ENCODE measurements at regions not wholly inside any gene's neighbourhood (a gene's known extent, or its start where the extent isn't known, plus 50 kb on each side); places are given as distances from the start of the nearest gene placed in this dataset.

DNA sequence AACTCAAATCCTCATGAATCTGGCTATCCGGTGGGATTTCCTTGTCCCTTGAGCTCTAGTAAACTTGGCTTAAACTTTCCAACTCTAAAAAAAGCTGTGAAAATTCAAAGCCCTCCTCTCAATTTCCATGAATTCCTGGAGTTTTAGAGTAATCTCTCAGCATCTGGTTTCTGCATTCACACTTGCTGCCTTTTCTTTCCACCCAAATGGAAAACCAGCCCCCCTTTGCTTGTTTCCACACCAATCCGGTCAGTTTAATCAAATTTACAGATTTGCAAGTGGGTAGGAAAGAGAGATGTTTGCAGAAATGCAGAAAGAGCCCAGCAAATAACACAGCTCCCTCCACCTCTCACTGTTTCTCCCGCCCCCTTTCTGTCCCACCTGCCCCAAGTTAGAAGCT is 91.1 kb downstream of the ENC1 start:
- BruUV-seq (replicated peaks) = no TSS peak
- no peaks in the 10 kb centered on the region for H3K9me3 ChIP-seq (replicated peaks; ENCODE audit: control insufficient read depth, insufficient read depth, low read length)
- H4K20me1 ChIP-seq (replicated peaks; ENCODE audit: control insufficient read depth, extremely low read depth, insufficient read depth, low read length) = no peaks in the 10 kb centered on the region
- no peak for FAIRE-seq
- no peak overlapping the region for H3K4me3 ChIP-seq (replicated peaks in 1 of 3; ENCODE audit: insufficient read depth in 1 of 3, low read depth in 1 of 3, low read length in 3 of 3)
- no peak for TF ChIP-seq EZH2 (IDR thresholded peaks at IDR 0.05; ENCODE audit: borderline replicate concordance, low read depth, low read length, severe bottlenecking)
- no peak for TF ChIP-seq POLR2AphosphoS5 (IDR thresholded peaks at IDR 0.05; ENCODE audit: insufficient read depth, low read depth, low read length)
- TF ChIP-seq, protein P1, sequence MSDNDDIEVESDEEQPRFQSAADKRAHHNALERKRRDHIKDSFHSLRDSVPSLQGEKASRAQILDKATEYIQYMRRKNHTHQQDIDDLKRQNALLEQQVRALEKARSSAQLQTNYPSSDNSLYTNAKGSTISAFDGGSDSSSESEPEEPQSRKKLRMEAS (IDR thresholded peaks at IDR 0.05; ENCODE audit: insufficient read depth, insufficient read length) = no peak
- no peak for TF ChIP-seq MYC (IDR thresholded peaks at IDR 0.05; ENCODE audit: low read depth, low read length)
- TF ChIP-seq JUN (IDR thresholded peaks at IDR 0.05; ENCODE audit: borderline replicate concordance, insufficient read depth, insufficient read length, low read depth) = no peak
- no peak for TF ChIP-seq GATA2 (IDR thresholded peaks at IDR 0.05; ENCODE audit: insufficient read depth, insufficient read length, low read depth, low read length)
- TF ChIP-seq, protein P2, sequence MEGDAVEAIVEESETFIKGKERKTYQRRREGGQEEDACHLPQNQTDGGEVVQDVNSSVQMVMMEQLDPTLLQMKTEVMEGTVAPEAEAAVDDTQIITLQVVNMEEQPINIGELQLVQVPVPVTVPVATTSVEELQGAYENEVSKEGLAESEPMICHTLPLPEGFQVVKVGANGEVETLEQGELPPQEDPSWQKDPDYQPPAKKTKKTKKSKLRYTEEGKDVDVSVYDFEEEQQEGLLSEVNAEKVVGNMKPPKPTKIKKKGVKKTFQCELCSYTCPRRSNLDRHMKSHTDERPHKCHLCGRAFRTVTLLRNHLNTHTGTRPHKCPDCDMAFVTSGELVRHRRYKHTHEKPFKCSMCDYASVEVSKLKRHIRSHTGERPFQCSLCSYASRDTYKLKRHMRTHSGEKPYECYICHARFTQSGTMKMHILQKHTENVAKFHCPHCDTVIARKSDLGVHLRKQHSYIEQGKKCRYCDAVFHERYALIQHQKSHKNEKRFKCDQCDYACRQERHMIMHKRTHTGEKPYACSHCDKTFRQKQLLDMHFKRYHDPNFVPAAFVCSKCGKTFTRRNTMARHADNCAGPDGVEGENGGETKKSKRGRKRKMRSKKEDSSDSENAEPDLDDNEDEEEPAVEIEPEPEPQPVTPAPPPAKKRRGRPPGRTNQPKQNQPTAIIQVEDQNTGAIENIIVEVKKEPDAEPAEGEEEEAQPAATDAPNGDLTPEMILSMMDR (IDR thresholded peaks at IDR 0.05; ENCODE audit: extremely low read depth in 1 of 2, insufficient read depth in 1 of 2, low read depth in 1 of 2, low read length in 2 of 2) = no peak
- no peak for TF ChIP-seq FOS (IDR thresholded peaks at IDR 0.05; ENCODE audit: borderline replicate concordance, insufficient read depth, low read length)
- no peak for TF ChIP-seq POLR2A (IDR thresholded peaks at IDR 0.05; ENCODE audit: low read depth, low read length)
- H2AFZ ChIP-seq (ENCODE audit: low read depth, low read length) = no peak overlapping the region
- H3K4me1 ChIP-seq (ENCODE audit: control insufficient read depth, extremely low read depth, insufficient read depth, low read length) = no peaks in the 10 kb centered on the region
- dilution Hi-C loops (cut with MboI; ENCODE audit: extremely low pct_ligation_motif_present, low sequenced_read_pairs) = no loop called here
- H3K9ac ChIP-seq (replicated peaks; ENCODE audit: extremely low read depth, insufficient read depth, low read length) = no peak overlapping the region
- no peaks in the 10 kb centered on the region for H3K36me3 ChIP-seq (ENCODE audit: control insufficient read depth in 2 of 2, extremely low read depth in 1 of 2, insufficient read depth in 2 of 2, low read length in 2 of 2)
- ChIA-PET CTCF (no interaction called here), POLR2A (no interaction called here)
- H3K27me3 ChIP-seq (ENCODE audit: control insufficient read depth in 2 of 2, insufficient read depth in 2 of 2, low read length in 2 of 2) = no peaks in the 10 kb centered on the region
- DNase-seq (ENCODE audit: low read depth, low spot score) = no peak
- H3K4me2 ChIP-seq (ENCODE audit: insufficient read depth, low read length) = no peak overlapping the region
- intact Hi-C loops (cut with micrococcal nuclease) = no loop called here
- H3K79me2 ChIP-seq (ENCODE audit: control insufficient read depth, insufficient read depth, low read length) = no peaks in the 10 kb centered on the region
- no peaks in the 10 kb centered on the region for H3K9me1 ChIP-seq (replicated peaks; ENCODE audit: control insufficient read depth, extremely low read depth, insufficient read depth, low read length)
- no peak overlapping the region for H3K27ac ChIP-seq (ENCODE audit: insufficient read depth, low read depth, low read length)

All from endothelial cell of umbilical vein (primary cell).